ENCODE measurements at regions not wholly inside any gene's neighbourhood (a gene's known extent, or its start where the extent isn't known, plus 50 kb on each side); places are given as distances from the start of the nearest gene placed in this dataset.
"Not testable (repeated sequence)": the region's sequence is repeated elsewhere in the genome, so short reads cannot be mapped to it uniquely, and the experiment has no call there.

DNA sequence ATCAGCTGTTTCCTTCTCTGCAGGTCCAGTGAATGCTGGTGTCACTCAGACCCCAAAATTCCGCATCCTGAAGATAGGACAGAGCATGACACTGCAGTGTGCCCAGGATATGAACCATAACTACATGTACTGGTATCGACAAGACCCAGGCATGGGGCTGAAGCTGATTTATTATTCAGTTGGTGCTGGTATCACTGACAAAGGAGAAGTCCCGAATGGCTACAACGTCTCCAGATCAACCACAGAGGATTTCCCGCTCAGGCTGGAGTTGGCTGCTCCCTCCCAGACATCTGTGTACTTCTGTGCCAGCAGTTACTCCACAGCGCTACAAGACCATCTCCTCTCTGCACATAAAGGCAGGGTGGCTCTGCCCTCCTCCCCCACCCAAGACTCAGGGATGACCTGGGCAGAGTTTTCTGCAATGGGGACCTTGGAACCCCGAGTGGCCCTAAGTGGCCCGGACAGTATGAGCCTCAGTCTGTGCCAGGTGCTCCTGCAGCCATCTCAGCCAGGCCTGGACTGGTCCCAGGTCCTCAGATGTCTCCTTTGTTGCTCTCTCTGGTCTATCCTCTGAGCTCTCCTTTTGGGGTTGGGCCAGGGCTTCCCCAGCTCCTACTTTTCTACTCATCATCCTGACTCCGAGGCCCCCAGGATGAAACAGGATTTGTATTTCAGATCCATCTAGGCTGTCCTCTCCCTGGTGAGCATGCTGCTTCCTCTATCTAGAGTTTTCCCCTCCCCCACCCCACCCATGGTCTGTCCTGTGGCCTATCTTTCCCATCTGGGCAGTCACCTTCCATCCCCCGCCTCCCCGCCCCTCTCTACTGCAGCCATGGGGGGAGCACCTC is 212.1 kb upstream of the PRSS58 start:
- H3K9me3 ChIP-seq (ENCODE audit: control insufficient read depth in 2 of 2, low read length in 2 of 2) = no peaks in the 10 kb centered on the region
- no peaks in the 10 kb centered on the region for H3K4me1 ChIP-seq (ENCODE audit: control insufficient read depth in 2 of 2, insufficient read depth in 2 of 2, low read length in 2 of 2)
- no peaks in the 10 kb centered on the region for H3K36me3 ChIP-seq (ENCODE audit: control insufficient read depth in 2 of 2, insufficient read depth in 2 of 2, low read length in 2 of 2)
- H3K27ac ChIP-seq (ENCODE audit: low read depth in 2 of 2, low read length in 2 of 2) = no peak overlapping the region
- H3K4me3 ChIP-seq (ENCODE audit: low read length in 2 of 2) = no peak overlapping the region
- H3K27me3 ChIP-seq (ENCODE audit: control insufficient read depth in 2 of 2, insufficient read depth in 2 of 2, low read length in 2 of 2) = no peaks in the 10 kb centered on the region
- no peak overlapping the region for H3K9ac ChIP-seq (ENCODE audit: low read depth in 1 of 2, low read length in 2 of 2)

DNA sequence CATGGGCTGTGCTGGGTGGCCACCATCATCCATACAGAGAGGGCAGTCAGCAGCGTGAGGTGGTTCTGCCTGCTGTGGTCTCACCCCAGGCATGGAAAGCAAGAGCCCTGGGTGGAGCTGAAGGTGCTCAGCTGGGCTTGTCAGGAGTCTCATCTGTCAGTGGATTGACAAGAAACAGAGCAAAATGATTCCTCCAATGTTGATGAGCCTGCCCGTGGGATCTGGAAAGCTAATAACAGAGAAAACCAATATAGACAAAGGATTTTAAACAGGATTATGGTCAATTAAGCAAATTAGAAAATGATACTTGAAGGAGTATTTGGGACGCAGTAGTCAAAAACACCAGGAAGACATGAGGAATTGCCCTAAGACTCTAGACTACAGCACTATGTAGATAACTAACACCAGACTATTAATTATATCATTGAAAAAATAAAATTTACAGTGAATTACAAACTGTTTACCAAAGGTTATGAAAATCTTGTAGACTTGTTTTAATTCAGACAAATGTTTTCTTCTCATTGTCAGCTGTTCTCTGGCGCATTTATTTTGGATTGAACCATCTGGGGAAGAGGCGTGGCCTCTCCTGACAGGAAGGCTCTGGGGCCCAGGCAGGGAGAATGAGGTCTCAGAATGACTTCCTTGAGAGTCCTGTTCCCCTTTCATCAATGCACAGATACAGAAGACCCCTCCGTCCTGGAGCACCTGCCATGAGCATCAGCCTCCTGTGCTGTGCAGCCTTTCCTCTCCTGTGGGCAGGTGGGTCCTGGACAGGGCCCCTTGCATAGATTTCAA is 211.2 kb upstream of the PRSS58 start:
- Histone ChIP-seq H3K9ac (ENCODE audit: low read depth in 1 of 2, low read length in 2 of 2) (no peak overlapping the region), H3K27me3 (ENCODE audit: control insufficient read depth in 2 of 2, insufficient read depth in 2 of 2, low read length in 2 of 2) (no peaks in the 10 kb centered on the region), H3K4me1 (ENCODE audit: control insufficient read depth in 2 of 2, insufficient read depth in 2 of 2, low read length in 2 of 2) (no peaks in the 10 kb centered on the region), H3K36me3 (ENCODE audit: control insufficient read depth in 2 of 2, insufficient read depth in 2 of 2, low read length in 2 of 2) (no peaks in the 10 kb centered on the region), H3K4me3 (ENCODE audit: low read length in 2 of 2) (no peak overlapping the region), H3K27ac (ENCODE audit: low read depth in 2 of 2, low read length in 2 of 2) (no peak overlapping the region), H3K9me3 (ENCODE audit: control insufficient read depth in 2 of 2, low read length in 2 of 2) (no peaks in the 10 kb centered on the region)

DNA sequence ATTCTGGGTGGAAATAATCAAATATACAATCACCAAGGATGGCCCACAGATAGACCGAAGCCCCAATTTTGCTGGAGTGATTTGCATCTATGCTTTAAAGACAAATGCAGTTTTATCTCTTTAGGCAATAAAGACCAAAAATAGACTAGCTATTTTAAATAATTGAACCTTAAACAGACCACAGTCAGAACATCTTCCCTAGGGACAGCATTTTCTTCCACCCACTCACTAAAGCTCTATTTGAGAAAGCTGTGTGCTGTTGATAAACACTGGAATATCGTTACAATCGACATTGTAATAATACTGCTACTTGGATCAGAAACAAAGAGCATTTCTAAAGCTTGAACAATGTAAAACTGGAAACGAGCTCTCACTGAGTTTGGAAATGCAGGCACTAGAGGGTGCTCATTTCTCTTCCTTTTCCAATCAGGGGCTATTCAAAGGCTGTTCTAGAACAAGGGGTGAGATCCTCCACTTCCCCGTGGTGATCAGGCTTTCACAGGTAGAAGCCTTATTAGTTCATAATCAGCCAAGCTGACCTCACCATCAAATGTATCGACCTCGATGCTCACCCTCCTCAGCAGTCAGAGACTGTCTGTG is 209.3 kb upstream of the PRSS58 start:
- not testable (repeated sequence) for H3K9ac ChIP-seq (ENCODE audit: low read depth in 1 of 2, low read length in 2 of 2); H3K27me3 ChIP-seq (ENCODE audit: control insufficient read depth in 2 of 2, insufficient read depth in 2 of 2, low read length in 2 of 2); H3K4me3 ChIP-seq (ENCODE audit: low read length in 2 of 2); H3K4me1 ChIP-seq (ENCODE audit: control insufficient read depth in 2 of 2, insufficient read depth in 2 of 2, low read length in 2 of 2); H3K36me3 ChIP-seq (ENCODE audit: control insufficient read depth in 2 of 2, insufficient read depth in 2 of 2, low read length in 2 of 2); H3K27ac ChIP-seq (ENCODE audit: low read depth in 2 of 2, low read length in 2 of 2); H3K9me3 ChIP-seq (ENCODE audit: control insufficient read depth in 2 of 2, low read length in 2 of 2)

GRCh38 chr7:142463401-142463850 is 205.6 kb upstream of the PRSS58 start:
- H3K27ac ChIP-seq (ENCODE audit: low read depth in 2 of 2, low read length in 2 of 2) = no peak overlapping the region
- H3K9me3 ChIP-seq (ENCODE audit: control insufficient read depth in 2 of 2, low read length in 2 of 2) = no peaks in the 10 kb centered on the region
- no peak overlapping the region for H3K9ac ChIP-seq (ENCODE audit: low read depth in 1 of 2, low read length in 2 of 2)
- no peak overlapping the region for H3K4me3 ChIP-seq (ENCODE audit: low read length in 2 of 2)
- H3K27me3 ChIP-seq (ENCODE audit: control insufficient read depth in 2 of 2, insufficient read depth in 2 of 2, low read length in 2 of 2) = no peaks in the 10 kb centered on the region
- H3K4me1 ChIP-seq (ENCODE audit: control insufficient read depth in 2 of 2, insufficient read depth in 2 of 2, low read length in 2 of 2) = peaks cover 0 to 4% of the 10 kb centered on the region in 2 donors
- no peaks in the 10 kb centered on the region for H3K36me3 ChIP-seq (ENCODE audit: control insufficient read depth in 2 of 2, insufficient read depth in 2 of 2, low read length in 2 of 2)

GRCh38 chr7:142461437-142461836 is 203.6 kb upstream of the PRSS58 start:
- H3K4me1 ChIP-seq (ENCODE audit: control insufficient read depth in 2 of 2, insufficient read depth in 2 of 2, low read length in 2 of 2) = peaks cover 0 to 4% of the 10 kb centered on the region in 2 donors

DNA sequence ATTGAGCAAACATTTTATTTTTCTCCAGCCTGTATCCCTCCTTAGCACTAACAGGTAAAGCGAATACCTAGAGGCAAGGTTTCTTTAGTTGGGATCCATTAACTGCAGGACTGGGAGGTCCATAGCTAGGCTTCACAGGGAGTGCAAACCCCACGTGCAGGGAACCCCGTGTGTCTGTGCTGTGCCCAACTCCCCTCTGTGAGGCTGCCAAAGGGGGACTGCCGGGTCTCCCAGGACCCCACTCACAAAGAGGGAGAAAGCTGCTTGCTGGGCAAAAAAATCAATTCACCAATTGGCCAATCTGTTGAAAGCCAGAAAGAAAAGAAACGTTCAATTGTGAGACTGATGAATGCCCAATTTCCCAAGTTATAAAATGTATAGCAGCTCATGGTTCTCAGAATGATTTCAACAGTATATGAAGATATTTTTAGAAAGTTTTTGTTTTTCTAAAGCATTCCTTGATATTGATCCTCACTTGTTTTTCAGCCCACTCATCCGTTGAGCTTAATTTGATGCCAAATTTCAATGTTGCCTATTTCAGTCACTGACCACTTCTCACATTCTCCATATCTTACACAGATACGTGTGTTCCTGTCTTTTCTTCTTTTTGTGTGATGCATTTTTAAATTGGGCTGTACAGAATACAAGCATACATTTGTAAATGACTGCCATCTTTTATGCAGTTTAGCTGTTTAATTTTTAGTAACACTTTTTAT is 202.7 kb upstream of the PRSS58 start:
- H3K4me1 ChIP-seq (ENCODE audit: control insufficient read depth in 2 of 2, insufficient read depth in 2 of 2, low read length in 2 of 2) = peaks cover 0 to 4% of the 10 kb centered on the region in 2 donors
- no peaks in the 10 kb centered on the region for H3K36me3 ChIP-seq (ENCODE audit: control insufficient read depth in 2 of 2, insufficient read depth in 2 of 2, low read length in 2 of 2)
- no peak overlapping the region for H3K9ac ChIP-seq (ENCODE audit: low read depth in 1 of 2, low read length in 2 of 2)

More at GRCh38 chr7:142461437-142461836, 203.6 kb upstream of the PRSS58 start:
- no peak overlapping the region for H3K9ac ChIP-seq (ENCODE audit: low read depth in 1 of 2, low read length in 2 of 2)
- H3K36me3 ChIP-seq (ENCODE audit: control insufficient read depth in 2 of 2, insufficient read depth in 2 of 2, low read length in 2 of 2) = no peaks in the 10 kb centered on the region
- no peak overlapping the region for H3K4me3 ChIP-seq (ENCODE audit: low read length in 2 of 2)
- no peak overlapping the region for H3K27ac ChIP-seq (ENCODE audit: low read depth in 2 of 2, low read length in 2 of 2)
- H3K9me3 ChIP-seq (ENCODE audit: control insufficient read depth in 2 of 2, low read length in 2 of 2) = no peaks in the 10 kb centered on the region
- no peaks in the 10 kb centered on the region for H3K27me3 ChIP-seq (ENCODE audit: control insufficient read depth in 2 of 2, insufficient read depth in 2 of 2, low read length in 2 of 2)

GRCh38 chr7:142459551-142459963 is 201.7 kb upstream of the PRSS58 start:
- H3K27me3 ChIP-seq (ENCODE audit: control insufficient read depth in 2 of 2, insufficient read depth in 2 of 2, low read length in 2 of 2) = no peaks in the 10 kb centered on the region
- no peaks in the 10 kb centered on the region for H3K36me3 ChIP-seq (ENCODE audit: control insufficient read depth in 2 of 2, insufficient read depth in 2 of 2, low read length in 2 of 2)
- H3K27ac ChIP-seq (ENCODE audit: low read depth in 2 of 2, low read length in 2 of 2) = no peak overlapping the region
- peaks cover 0 to 4% of the 10 kb centered on the region in 2 donors for H3K4me1 ChIP-seq (ENCODE audit: control insufficient read depth in 2 of 2, insufficient read depth in 2 of 2, low read length in 2 of 2)
- H3K9ac ChIP-seq (ENCODE audit: low read depth in 1 of 2, low read length in 2 of 2) = no peak overlapping the region
- no peaks in the 10 kb centered on the region for H3K9me3 ChIP-seq (ENCODE audit: control insufficient read depth in 2 of 2, low read length in 2 of 2)
- no peak overlapping the region for H3K4me3 ChIP-seq (ENCODE audit: low read length in 2 of 2)

More for the DNA sequence above, 202.7 kb upstream of the PRSS58 start:
- Histone ChIP-seq H3K27me3 (ENCODE audit: control insufficient read depth in 2 of 2, insufficient read depth in 2 of 2, low read length in 2 of 2) (no peaks in the 10 kb centered on the region), H3K27ac (ENCODE audit: low read depth in 2 of 2, low read length in 2 of 2) (no peak overlapping the region), H3K9me3 (ENCODE audit: control insufficient read depth in 2 of 2, low read length in 2 of 2) (no peaks in the 10 kb centered on the region), H3K4me3 (ENCODE audit: low read length in 2 of 2) (no peak overlapping the region)

GRCh38 chr7:142457146-142457703 is 199.4 kb upstream of the PRSS58 start:
- Histone ChIP-seq H3K9ac (ENCODE audit: low read depth in 1 of 2, low read length in 2 of 2) (no peak overlapping the region), H3K36me3 (ENCODE audit: control insufficient read depth in 2 of 2, insufficient read depth in 2 of 2, low read length in 2 of 2) (no peaks in the 10 kb centered on the region), H3K27ac (ENCODE audit: low read depth in 2 of 2, low read length in 2 of 2) (no peak overlapping the region), H3K4me3 (ENCODE audit: low read length in 2 of 2) (no peak overlapping the region), H3K4me1 (ENCODE audit: control insufficient read depth in 2 of 2, insufficient read depth in 2 of 2, low read length in 2 of 2) (no peaks in the 10 kb centered on the region), H3K9me3 (ENCODE audit: control insufficient read depth in 2 of 2, low read length in 2 of 2) (no peaks in the 10 kb centered on the region), H3K27me3 (ENCODE audit: control insufficient read depth in 2 of 2, insufficient read depth in 2 of 2, low read length in 2 of 2) (no peaks in the 10 kb centered on the region)

DNA sequence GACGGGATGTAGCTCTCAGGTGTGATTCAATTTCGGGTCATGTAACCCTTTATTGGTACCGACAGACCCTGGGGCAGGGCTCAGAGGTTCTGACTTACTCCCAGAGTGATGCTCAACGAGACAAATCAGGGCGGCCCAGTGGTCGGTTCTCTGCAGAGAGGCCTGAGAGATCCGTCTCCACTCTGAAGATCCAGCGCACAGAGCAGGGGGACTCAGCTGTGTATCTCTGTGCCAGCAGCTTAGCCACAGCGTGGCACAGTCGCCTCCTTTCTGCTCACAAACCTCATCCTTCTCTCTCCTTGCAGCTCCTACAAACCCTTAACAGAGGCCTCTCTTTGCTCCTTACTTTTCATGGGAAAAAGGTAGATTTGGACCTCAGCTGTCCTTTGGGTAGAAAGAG is 197.5 kb upstream of the PRSS58 start:
- Histone ChIP-seq H3K27me3 (ENCODE audit: control insufficient read depth in 2 of 2, insufficient read depth in 2 of 2, low read length in 2 of 2) (no peaks in the 10 kb centered on the region), H3K4me1 (ENCODE audit: control insufficient read depth in 2 of 2, insufficient read depth in 2 of 2, low read length in 2 of 2) (no peaks in the 10 kb centered on the region), H3K36me3 (ENCODE audit: control insufficient read depth in 2 of 2, insufficient read depth in 2 of 2, low read length in 2 of 2) (no peaks in the 10 kb centered on the region), H3K4me3 (ENCODE audit: low read length in 2 of 2) (no peak overlapping the region), H3K9me3 (ENCODE audit: control insufficient read depth in 2 of 2, low read length in 2 of 2) (no peaks in the 10 kb centered on the region), H3K9ac (ENCODE audit: low read depth in 1 of 2, low read length in 2 of 2) (no peak overlapping the region), H3K27ac (ENCODE audit: low read depth in 2 of 2, low read length in 2 of 2) (no peak overlapping the region)
